Stimulated activated CD8-positive, alpha-beta memory T cell treated with anti-CD3 and anti-CD28 coated beads, Interleukin-4, amount 100 ng/mL, for 24 hours (primary cell): ENCODE measurements at regions not wholly inside any gene's neighbourhood (a gene's known extent, or its start where the extent isn't known, plus 50 kb on each side); places are given as distances from the start of the nearest gene placed in this dataset.

Source experiments
- DNase-seq: peaks from one replicate; pipeline ENCODE4 v3.0.0-alpha.2; 2020; ENCODE audit warnings: low read depth

DNA sequence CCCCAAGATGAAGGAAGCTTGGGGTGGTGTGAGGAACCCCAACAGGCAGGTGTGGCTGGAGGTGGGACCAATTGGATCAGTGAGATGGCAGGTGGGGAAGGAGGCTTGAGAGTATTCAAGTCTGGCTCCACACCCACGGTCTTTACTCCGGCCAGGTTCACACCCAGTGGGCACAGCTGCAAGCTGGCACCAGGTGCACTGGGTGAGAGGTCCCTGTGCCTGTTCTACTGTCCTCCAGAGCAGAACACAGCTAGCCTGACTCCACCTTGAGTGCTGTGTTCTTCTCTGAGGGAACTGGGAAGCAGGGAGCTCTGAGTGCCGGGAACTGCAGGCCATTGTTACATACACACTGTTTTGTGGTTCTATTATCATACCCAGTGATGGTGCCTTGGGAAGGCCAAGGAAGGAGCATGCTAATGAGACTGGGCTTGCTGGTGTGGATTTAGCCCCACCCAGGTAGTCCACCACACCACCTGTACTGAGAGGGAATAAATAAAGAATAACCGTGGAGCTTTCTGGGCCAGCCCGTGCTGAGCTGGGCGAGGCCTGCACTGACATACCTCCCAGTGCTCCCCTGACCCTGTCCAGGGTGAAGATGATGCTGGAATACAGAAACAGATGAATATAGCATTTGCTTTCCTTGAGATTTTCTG is 93.4 kb downstream of the ABHD5 start:
- no peak for DNase-seq

GRCh38 chr3:43784640-43785011 is 93.9 kb downstream of the ABHD5 start:
- DNase-seq = no peak

DNA sequence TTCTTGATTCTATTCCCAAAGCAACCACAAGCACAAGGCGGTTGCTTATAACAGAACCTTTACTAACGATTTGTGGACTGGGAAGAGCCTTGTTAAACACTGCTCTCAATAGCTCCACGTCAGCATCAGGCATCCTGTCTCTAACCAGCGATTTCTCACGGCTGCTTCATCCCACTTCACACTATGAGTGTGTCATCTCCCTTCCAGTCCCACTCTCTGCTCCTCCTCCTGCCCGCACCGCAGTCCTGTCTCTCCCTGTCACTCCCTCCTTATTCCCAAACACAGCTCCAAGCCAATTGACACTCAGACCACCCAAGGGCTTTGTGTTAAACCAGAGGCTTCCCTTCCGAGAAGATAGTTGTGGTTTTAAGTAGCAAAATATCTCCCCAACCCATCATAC is 94.8 kb downstream of the ABHD5 start:
- no peak for DNase-seq

GRCh38 chr3:43786102-43786501 is 95.4 kb downstream of the ABHD5 start:
- DNase-seq = no peak

- DNase-seq = no peak
Measured at GRCh38 chr3:43786526-43787305, 96.0 kb downstream of the ABHD5 start.

GRCh38 chr3:43787330-43787729 is 96.6 kb downstream of the ABHD5 start:
- no peak for DNase-seq

GRCh38 chr3:43789028-43789427 is 98.3 kb downstream of the ABHD5 start:
- DNase-seq = no peak

DNA sequence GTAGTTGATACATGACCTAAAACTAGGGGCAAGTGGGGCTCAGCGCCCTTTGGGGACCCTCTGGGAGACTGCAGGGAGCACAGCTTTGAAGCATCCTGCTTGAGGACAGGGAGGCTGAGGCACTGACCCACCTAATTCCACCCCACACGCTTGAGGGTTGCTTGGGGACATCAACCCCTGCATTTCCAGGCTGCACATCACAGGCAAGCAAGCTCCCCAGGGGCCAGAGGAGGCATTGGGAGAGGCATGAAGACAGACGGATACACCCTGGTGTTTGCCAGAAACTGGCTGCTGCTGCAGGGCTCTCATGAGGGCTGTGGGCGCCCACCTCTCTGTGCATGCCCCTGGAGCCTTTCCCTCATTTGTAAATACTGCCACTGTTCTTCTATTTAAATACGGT is 99.3 kb downstream of the ABHD5 start:
- no peak for DNase-seq

GRCh38 chr3:43790476-43790875 is 99.7 kb downstream of the ABHD5 start:
- no peak for DNase-seq

DNA sequence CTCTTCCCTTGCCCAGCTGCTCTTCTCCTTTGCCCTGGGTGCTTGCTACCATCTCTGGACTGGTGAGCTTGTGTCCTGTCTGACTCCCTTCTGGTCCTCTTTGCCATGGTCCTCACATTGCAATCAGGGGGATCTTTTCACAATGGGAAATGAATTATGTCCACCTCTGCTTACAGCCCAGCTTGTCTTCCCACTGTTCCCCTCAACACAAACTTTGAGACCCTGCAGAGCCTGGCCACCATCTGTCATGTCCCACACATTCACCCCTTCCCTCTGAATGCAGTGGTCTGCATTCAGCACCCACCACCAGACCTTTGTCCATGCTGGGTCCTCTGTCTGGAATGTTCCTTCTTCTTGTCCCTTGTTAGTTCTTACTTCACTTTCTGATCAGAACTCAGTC is 100.5 kb downstream of the ABHD5 start:
- no peak for DNase-seq

- no peak for DNase-seq
Measured at GRCh38 chr3:43792904-43793303, 102.2 kb downstream of the ABHD5 start.

DNA sequence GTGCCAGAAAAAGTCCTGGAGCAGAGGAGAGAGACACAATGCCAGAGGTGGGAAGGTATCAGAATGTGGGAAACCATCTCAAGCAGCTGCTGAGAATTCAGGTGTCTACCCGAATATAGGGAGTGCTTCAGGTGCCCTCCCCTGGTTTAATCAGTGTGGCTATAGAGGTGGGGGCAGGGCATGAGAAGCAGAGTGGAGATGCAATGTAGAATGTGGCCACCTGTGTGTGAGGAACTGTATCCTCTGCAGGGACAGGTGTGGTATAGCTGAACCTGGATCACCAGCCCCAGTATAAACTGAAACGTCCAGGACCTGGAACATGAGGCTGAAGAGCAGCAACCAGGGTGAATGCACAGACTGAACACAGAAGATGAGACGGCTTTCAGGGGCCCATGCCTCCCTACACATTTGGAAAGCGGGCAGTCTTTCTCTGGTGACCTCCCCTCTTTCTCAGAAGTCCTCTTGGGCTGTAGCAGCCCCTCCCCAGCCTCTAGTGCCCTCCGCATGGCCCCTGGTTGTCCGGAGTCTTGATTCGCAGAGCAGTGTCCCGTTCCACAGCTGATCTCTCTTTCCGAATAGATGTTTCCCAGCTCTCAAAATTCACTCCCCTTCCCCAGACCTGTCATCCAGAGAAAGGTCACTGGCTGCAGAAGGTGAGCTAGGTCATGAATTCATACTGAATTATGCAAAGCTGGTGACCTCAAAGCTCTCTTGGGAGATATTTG is 103.1 kb downstream of the ABHD5 start:
- DNase-seq = no peak

- no peak for DNase-seq
Measured at GRCh38 chr3:43794776-43795175, 104.0 kb downstream of the ABHD5 start.

DNA sequence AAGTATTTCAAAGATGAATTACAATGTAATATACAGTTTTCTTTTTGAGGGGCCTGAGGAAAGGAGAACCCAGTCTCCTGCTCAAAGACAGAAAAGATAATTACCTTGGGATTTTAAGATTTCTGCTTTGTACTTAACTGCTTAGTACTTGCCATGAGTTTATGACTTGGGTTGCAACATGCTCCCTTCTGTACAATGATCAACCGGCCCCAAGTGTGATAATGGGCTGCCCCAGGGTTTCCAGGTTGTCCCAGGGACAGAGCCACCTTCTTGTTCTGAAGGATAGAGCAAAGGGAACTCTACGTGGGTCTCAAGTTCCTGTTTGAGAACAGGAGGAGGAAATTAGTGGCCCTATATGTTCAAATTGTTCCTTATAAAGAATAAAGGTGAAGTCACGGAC is 104.8 kb downstream of the ABHD5 start:
- no peak for DNase-seq

DNA sequence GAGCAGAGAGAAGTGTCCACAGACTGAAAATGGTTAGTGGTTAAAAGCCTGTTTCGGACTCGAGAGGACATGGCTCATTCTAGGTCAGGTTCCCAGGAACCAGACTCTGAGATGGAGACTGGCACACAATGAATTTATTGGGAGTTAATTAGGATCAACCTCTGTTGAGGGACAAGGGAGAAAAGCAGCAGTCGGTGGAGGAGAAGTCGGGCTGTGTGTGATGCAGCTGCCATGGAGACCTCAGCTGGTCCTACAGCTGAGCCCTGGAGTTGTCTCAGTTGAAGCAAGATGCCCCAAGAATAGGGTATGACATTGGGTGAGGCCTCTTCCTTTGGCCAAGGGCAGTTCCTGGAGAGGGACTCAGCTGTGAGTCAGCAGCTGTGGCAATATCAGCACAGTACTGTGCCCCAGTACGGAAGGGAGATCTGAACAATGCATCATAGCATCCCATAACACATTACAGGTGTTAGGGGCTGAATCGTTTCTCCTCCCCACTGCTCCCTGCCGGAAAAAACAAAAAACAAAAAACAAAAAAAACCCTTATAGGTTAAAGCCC is 105.4 kb downstream of the ABHD5 start:
- DNase-seq = no peak

DNA sequence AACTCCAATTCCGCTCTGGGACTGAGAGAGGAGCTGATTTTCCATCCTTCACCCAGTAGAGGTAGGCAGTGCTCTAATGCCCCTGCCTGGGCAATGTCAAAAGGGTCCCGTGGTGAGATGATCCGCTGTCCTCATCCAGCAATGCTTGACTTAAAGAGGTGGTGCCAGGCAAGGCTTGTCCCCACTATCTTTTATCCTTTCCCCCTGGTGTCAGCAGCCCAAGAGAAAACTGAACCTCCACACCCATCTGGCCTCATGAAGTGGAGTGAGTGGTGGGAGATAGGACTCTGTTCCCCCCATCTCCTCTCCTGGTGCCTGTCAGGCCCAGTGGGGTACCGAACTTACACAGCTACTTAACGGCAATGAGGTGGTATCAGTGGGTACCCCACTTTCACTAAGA is 107.1 kb downstream of the ABHD5 start:
- no peak for DNase-seq

DNA sequence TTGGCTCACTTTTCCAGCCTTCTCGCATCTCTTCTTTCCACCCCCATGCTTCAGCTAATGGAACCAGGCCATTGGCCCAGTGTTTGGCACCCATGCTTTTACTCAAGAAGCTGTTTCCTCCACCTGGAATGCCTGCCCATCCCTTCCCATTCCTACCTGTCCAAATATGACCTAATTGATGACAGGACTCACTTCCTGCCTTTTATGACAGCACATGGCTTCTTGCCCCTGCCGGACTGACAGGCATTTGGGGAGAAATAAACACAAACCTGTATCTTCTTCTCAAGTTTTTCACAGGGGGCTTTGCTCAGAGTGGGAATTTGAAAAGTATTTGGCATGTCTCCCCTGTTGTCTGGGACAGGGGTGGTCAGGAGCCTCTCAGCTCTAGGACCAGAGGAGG is 120.1 kb downstream of the ABHD5 start:
- no peak for DNase-seq

- no peak for DNase-seq
Measured at GRCh38 chr3:43814461-43814860, 123.7 kb downstream of the ABHD5 start.

- DNase-seq = no peak
Measured at GRCh38 chr3:43816372-43816771, 125.6 kb downstream of the ABHD5 start.

GRCh38 chr3:43817064-43817463 is 126.3 kb downstream of the ABHD5 start:
- no peak for DNase-seq

DNA sequence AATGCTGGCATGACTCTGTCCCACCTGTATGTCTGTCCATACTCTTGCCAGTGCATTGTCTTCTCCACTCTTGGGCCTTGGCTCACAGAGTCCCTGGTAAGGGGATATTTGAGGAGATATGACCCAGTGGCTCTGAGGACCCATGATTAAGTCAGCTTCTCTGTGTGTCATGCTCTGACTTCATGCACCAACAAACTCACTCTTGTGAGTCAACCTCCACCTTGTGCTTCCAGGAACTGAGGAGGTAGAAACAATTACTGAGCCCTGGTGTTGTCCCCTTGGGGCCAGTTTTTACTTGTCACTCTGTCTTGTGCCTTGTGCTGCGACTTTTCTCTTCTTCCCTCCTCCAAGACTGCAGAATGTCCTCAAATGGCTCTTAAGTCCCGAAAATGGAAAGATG is 127.1 kb downstream of the ABHD5 start:
- DNase-seq = no peak

GRCh38 chr3:43818229-43818628 is 127.5 kb downstream of the ABHD5 start:
- no peak for DNase-seq
